Testis (tissue), 2 donors: ENCODE measurements at regions not wholly inside any gene's neighbourhood (a gene's known extent, or its start where the extent isn't known, plus 50 kb on each side); places are given as distances from the start of the nearest gene placed in this dataset.

ENCODE experiments used
- CTCF ChIP-seq, 3 experiments: fragments of 450-650 bp in 2 of 3; fragments of 200-600 bp in 1 of 3; sonication (generic) in 1 of 3; IDR thresholded peaks; one replicate each; pipeline ENCODE4 v1.5.1; 2016 to 2019; ENCODE audit warnings: antibody characterized with exemption in 3 of 3, mild to moderate bottlenecking in 2 of 3, moderate library complexity in 1 of 3
- POLR2A ChIP-seq: fragments of 450-650 bp; IDR thresholded peaks from one replicate; pipeline ENCODE4 v1.6.1; 2017; ENCODE audit warnings: antibody characterized with exemption, mild to moderate bottlenecking, moderate library complexity

- no peak for TF ChIP-seq CTCF (IDR thresholded peaks at IDR 0.05)
- no peak for TF ChIP-seq POLR2A
Observed at GRCh38 chr9:79977074-79977435, 405.3 kb downstream of the TLE4 start.
